Esophagus muscularis mucosa (tissue), 4 donors: ENCODE measurements at regions not wholly inside any gene's neighbourhood (a gene's known extent, or its start where the extent isn't known, plus 50 kb on each side); places are given as distances from the start of the nearest gene placed in this dataset.
"Not testable (repeated sequence)": the region's sequence is repeated elsewhere in the genome, so short reads cannot be mapped to it uniquely, and the experiment has no call there.

ENCODE experiments used
- DNase-seq: peaks from one replicate; pipeline ENCODE4 v3.0.0-alpha.2; 2017; ENCODE audit errors: extremely low spot score
- H3K27ac ChIP-seq, 4 donors: fragments of 200-600 bp; sonication (generic); replicated peaks in 1 of 4; 1 replicate in 3 of 4; 2 replicates in 1 of 4; pipeline ENCODE4 v1.5.1; 2016 to 2019; ENCODE audit warnings: mild to moderate bottlenecking in 1 of 4
- H3K27me3 ChIP-seq, 4 donors: fragments of 200-600 bp; sonication (generic); one replicate each; pipeline versions ENCODE4 v1.5.1 to v1.6.0; 2016 to 2019
- H3K36me3 ChIP-seq, 4 donors: fragments of 200-600 bp; sonication (generic); one replicate each; pipeline ENCODE4 v1.5.1; 2016 to 2019
- H3K4me1 ChIP-seq, 4 donors: fragments of 200-600 bp; sonication (generic); one replicate each; pipeline ENCODE4 v1.5.1; 2016 to 2019
- H3K4me3 ChIP-seq, 4 donors: fragments of 200-600 bp; sonication (generic); 1 replicate in 2 of 4; 2 replicates in 2 of 4; pipeline ENCODE4 v1.5.1; 2016 to 2019; ENCODE audit warnings: mild to moderate bottlenecking in 4 of 4, moderate library complexity in 1 of 4
- H3K9me3 ChIP-seq, 4 donors: fragments of 200-600 bp; sonication (generic); 1 replicate in 3 of 4; 2 replicates in 1 of 4; pipeline ENCODE4 v1.5.1; 2016 to 2019
- EP300 ChIP-seq: sonication (generic); formaldehyde crosslinking; IDR thresholded peaks from one replicate; pipeline ENCODE4 v1.6.1; 2017; ENCODE audit warnings: antibody characterized with exemption
- POLR2A ChIP-seq: fragments of 450-650 bp; IDR thresholded peaks from one replicate; pipeline ENCODE4 v1.6.1; 2017; ENCODE audit warnings: antibody characterized with exemption, moderate library complexity, mild to moderate bottlenecking, low read depth
- POLR2AphosphoS5 ChIP-seq, 2 donors: sonication (generic); formaldehyde crosslinking; IDR thresholded peaks; one replicate each; pipeline ENCODE4 v1.6.1; 2017; ENCODE audit warnings: antibody characterized with exemption in 2 of 2
- WGBS: methylation state at CpG from one replicate; pipeline ENCODE4 v1.1.5; 2018; 5-methylcytosine and 5-hydroxymethylcytosine counted together
- intact Hi-C: fragments of 100-400 bp; cut with DNase I; formaldehyde crosslinking; loops from one replicate; pipeline ENCODE4 v1.15.1; 2023
- TF ChIP-seq, protein P1 (sequence below), 3 experiments: fragments of 200-600 bp in 2 of 3; fragments of 450-650 bp in 1 of 3; sonication (generic) in 2 of 3; IDR thresholded peaks; one replicate each; pipeline ENCODE4 v1.5.1; 2017 to 2019; ENCODE audit warnings: antibody characterized with exemption in 3 of 3, mild to moderate bottlenecking in 2 of 3, moderate library complexity in 1 of 3

DNA sequence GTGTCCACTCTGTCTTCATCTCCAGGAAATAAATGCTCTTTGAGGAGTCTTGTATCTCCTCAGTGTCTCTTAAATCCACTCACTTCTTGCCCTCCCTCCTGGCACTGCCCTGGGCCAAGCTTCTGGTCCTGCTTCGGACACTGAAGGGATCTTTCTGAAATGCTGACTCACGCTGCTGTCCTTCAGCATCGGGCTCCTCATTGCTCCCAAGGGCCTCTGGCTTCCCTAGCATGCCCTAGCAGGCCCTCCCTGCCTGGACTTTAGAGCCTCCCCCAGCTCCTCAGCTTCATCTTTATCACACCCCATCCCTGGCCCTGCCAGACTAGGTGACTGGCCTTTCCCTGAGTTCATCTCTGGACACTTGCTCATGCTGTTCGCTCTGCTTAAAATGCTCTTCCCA, 96.6 kb downstream of the FOXD2 start:
- H3K27me3 ChIP-seq = peaks cover 0 to 29% (median 0%) of the 10 kb centered on the region in 4 donors
- no peaks in the 10 kb centered on the region for H3K36me3 ChIP-seq
- H3K27ac ChIP-seq = no peak overlapping the region
- no peak overlapping the region for H3K4me3 ChIP-seq
- peaks cover 19 to 23% (median 21%) of the 10 kb centered on the region in 4 donors for H3K4me1 ChIP-seq
- intact Hi-C loops = loop anchor here (5.0 kb wide), 1 partner anchor 38 kb away; no protein-coding TSS in a partner anchor
- WGBS = 69% methylated on average over 4 of the region's 4 CpGs
- peaks cover 0 to 8% (median 4%) of the 10 kb centered on the region in 4 donors for H3K9me3 ChIP-seq
- no peak for DNase-seq
- TF ChIP-seq POLR2A (no peak), EP300 (no peak), POLR2AphosphoS5 (IDR thresholded peaks at IDR 0.05) (no peak)
- TF ChIP-seq, protein P1, sequence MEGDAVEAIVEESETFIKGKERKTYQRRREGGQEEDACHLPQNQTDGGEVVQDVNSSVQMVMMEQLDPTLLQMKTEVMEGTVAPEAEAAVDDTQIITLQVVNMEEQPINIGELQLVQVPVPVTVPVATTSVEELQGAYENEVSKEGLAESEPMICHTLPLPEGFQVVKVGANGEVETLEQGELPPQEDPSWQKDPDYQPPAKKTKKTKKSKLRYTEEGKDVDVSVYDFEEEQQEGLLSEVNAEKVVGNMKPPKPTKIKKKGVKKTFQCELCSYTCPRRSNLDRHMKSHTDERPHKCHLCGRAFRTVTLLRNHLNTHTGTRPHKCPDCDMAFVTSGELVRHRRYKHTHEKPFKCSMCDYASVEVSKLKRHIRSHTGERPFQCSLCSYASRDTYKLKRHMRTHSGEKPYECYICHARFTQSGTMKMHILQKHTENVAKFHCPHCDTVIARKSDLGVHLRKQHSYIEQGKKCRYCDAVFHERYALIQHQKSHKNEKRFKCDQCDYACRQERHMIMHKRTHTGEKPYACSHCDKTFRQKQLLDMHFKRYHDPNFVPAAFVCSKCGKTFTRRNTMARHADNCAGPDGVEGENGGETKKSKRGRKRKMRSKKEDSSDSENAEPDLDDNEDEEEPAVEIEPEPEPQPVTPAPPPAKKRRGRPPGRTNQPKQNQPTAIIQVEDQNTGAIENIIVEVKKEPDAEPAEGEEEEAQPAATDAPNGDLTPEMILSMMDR (IDR thresholded peaks at IDR 0.05) = no peak

DNA sequence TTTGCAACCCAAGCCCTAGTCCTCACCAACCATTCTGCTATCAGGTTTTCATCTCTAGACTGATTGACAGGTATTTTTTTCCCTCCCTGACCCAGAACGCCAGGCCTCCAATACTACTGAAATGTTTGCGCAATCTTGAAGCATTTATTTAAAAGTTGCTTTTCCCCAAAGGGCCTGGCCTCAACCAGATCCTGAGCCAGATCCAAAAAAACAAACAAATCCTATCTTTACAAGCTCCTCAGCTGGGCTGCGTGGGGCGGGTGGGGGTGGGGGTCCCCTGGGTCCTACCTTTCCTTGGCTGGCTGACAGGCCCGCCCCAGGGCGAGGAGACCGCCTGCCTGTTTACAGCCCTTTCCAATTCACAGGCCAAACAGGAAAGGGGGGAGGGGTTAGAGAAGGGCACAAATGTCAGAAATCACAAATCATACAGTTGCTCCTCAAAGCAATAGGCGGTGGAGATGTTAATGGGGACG, 98.8 kb downstream of the FOXD2 start:
- TF ChIP-seq EP300 (no peak), POLR2A (no peak), POLR2AphosphoS5 (IDR thresholded peaks at IDR 0.05) (no peak)
- TF ChIP-seq, protein P1 (IDR thresholded peaks at IDR 0.05) = no peak
- WGBS = 56% methylated on average over 9 of the region's 9 CpGs
- peaks cover 0 to 30% (median 0%) of the 10 kb centered on the region in 4 donors for H3K27me3 ChIP-seq
- no peak overlapping the region for H3K4me3 ChIP-seq
- DNase-seq = no peak
- H3K9me3 ChIP-seq = peaks cover 0 to 4% (median 0%) of the 10 kb centered on the region in 4 donors
- intact Hi-C loops = no loop called here
- no peak overlapping the region for H3K27ac ChIP-seq
- no peaks in the 10 kb centered on the region for H3K36me3 ChIP-seq
- H3K4me1 ChIP-seq = peaks cover 19 to 23% (median 21%) of the 10 kb centered on the region in 4 donors

DNA sequence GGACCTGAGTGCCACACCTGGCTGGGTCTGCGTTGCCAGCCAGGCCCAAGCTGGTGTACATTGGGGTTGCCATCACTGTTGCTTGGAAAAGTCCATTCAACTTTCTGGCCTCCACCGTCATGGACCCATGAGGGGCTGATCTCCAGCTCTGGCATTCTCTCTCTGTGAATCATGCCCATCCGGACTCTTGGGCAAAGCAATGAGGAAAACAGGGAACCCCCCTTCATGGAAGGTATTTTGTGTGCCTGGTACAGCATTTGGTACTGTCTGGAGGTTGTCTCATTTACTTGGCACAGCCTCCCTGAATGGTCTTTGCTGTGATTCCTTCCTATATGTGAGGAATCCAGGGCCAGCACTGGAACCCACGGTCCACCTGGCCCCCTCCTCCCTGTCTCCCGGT, 99.4 kb downstream of the FOXD2 start:
- intact Hi-C loops = no loop called here
- Histone ChIP-seq H3K27ac (no peak overlapping the region), H3K4me3 (no peak overlapping the region), H3K27me3 (peaks cover 0 to 36% (median 0%) of the 10 kb centered on the region in 4 donors), H3K4me1 (peaks cover 19 to 23% (median 21%) of the 10 kb centered on the region in 4 donors), H3K36me3 (no peaks in the 10 kb centered on the region), H3K9me3 (peaks cover 0 to 4% (median 0%) of the 10 kb centered on the region in 4 donors)
- TF ChIP-seq POLR2A (no peak), POLR2AphosphoS5 (IDR thresholded peaks at IDR 0.05) (no peak), EP300 (no peak)
- TF ChIP-seq, protein P1 (IDR thresholded peaks at IDR 0.05) = no peak
- DNase-seq = no peak
- 75% methylated on average over 5 of the region's 5 CpGs for WGBS

DNA sequence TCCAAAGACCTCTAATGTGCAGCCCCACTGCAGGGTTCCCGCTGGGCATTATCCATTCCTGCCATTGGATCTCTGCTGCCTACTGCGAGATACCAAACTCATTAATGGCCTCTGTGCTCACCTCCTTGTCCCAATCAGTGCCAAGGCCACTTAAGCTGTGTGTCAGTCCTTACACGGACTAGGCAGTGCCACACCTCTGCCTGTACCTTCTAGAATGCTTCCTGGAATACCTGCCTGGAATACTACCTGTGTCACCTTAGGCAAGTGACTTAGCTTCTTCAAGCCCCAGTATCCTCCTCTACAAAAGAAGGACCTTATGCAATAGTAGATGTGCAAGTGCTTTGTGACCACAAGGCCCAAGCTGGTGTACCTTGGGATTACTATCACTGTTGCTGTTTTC, 100.1 kb downstream of the FOXD2 start:
- no peak overlapping the region for H3K4me3 ChIP-seq
- peaks cover 0 to 42% (median 0%) of the 10 kb centered on the region in 4 donors for H3K27me3 ChIP-seq
- no peaks in the 10 kb centered on the region for H3K36me3 ChIP-seq
- no peak overlapping the region for H3K27ac ChIP-seq
- DNase-seq = no peak
- peaks cover 13 to 19% (median 18%) of the 10 kb centered on the region in 4 donors for H3K4me1 ChIP-seq
- peaks cover 0 to 4% (median 0%) of the 10 kb centered on the region in 4 donors for H3K9me3 ChIP-seq
- WGBS = 61% methylated on average over 3 of the region's 3 CpGs
- no peak for TF ChIP-seq POLR2AphosphoS5 (IDR thresholded peaks at IDR 0.05)
- no peak for TF ChIP-seq POLR2A
- TF ChIP-seq, protein P1 (IDR thresholded peaks at IDR 0.05) = no peak
- no peak for TF ChIP-seq EP300
- intact Hi-C loops = no loop called here

DNA sequence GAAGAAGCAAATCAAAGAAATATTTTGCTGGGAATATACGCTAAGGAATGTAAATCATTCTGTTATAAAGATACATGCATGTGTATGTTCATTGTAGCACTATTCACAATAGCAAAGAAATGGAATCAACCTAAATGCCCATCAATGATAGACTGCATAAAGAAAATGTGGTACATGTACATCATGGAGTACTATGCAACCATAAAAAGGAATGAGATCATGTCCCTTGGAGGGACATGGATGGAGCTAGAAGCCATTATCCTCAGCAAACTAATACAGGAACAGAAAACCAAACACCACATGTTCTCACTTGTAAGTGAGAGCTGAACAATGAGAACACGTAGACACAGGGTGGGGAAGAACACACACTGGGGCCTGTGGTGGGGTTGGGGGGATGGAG, 100.7 kb downstream of the FOXD2 start:
- DNase-seq, H3K36me3 ChIP-seq, H3K27ac ChIP-seq, H3K4me3 ChIP-seq, H3K9me3 ChIP-seq, intact Hi-C loops: not testable (repeated sequence)
- WGBS = 95% methylated on average over 2 of the region's 2 CpGs
- Histone ChIP-seq H3K4me1 (peaks cover 8 to 15% (median 13%) of the 10 kb centered on the region in 4 donors), H3K27me3 (peaks cover 0 to 42% (median 0%) of the 10 kb centered on the region in 4 donors)

DNA sequence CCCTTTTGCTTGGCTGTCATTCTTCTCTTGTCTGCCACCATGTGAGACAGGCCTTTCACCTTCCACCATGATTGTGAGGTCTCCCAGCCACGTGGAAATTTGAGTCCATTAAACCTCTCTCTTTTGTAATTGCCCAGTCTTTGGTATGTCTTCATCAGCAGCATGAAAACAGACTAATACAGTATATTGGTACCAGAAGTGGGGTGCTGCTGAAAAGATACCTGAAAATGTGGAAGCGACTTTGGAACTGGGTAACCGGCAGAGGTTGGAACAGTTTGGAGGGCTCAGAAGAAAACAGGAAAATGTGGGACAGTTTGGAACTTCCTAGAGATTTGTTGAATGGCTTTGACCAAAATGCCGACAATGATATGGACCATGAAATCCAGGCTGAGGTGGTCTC, 103.9 kb downstream of the FOXD2 start:
- intact Hi-C loops, H3K4me1 ChIP-seq, H3K27ac ChIP-seq, H3K9me3 ChIP-seq, H3K4me3 ChIP-seq, DNase-seq, H3K36me3 ChIP-seq: not testable (repeated sequence)
- 97% methylated on average over 4 of the region's 4 CpGs for WGBS
- peaks cover 0 to 38% (median 0%) of the 10 kb centered on the region in 4 donors for H3K27me3 ChIP-seq

DNA sequence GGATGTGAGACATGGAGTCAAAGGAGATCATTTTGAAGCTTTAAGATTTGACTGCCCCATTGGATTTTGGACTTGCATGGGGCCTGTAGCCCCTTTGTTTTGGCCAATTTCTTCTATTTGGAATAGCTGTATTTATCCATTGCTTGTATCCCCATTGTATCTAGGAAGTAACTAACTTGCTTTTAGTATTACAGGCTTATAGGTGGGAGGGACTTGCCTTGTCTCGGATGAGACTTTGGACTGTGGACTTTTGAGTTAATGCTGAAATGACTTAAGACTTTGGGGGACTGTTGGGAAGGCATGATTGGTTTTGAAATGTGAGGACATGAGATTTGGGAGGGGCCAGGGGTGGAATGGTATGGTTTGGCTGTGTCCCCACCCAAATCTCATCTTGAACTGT, 105.2 kb downstream of the FOXD2 start:
- H3K27me3 ChIP-seq = peaks cover 0 to 36% (median 0%) of the 10 kb centered on the region in 4 donors
- H3K4me1 ChIP-seq, DNase-seq, intact Hi-C loops, H3K4me3 ChIP-seq, H3K27ac ChIP-seq, H3K36me3 ChIP-seq, H3K9me3 ChIP-seq: not testable (repeated sequence)
- WGBS = 94% methylated on average over 1 of the region's 1 CpG
